ENCODE measurements at regions not wholly inside any gene's neighbourhood (a gene's known extent, or its start where the extent isn't known, plus 50 kb on each side); places are given as distances from the start of the nearest gene placed in this dataset.
A peak's percentile ranks its signal among the peaks of the same experiment; 100 is the strongest.

GRCh38 chr12:14249368-14249767 is 116.1 kb upstream of the ATF7IP start (continued):
- no peak for TF ChIP-seq CBFB (CRISPR knock-in tag; IDR thresholded peaks at IDR 0.05)
- TF ChIP-seq PTBP1 (IDR thresholded peaks at IDR 0.05; ENCODE audit: low read depth, low read length, poor library complexity, severe bottlenecking), result no peak
- peak; percentile 54; the same call in 1 of the 2 replicates for TF ChIP-seq ARID5B (CRISPR knock-in tag; IDR thresholded peaks at IDR 0.05)
- TF ChIP-seq DBP (CRISPR knock-in tag; IDR thresholded peaks at IDR 0.05; ENCODE audit: not compliant biosample characterization), result no peak
- TF ChIP-seq ATF6 (CRISPR knock-in tag; conservative IDR thresholded peaks at IDR 0.05), result no peak
- TF ChIP-seq RFXANK (CRISPR knock-in tag; IDR thresholded peaks at IDR 0.05), result no peak
- TF ChIP-seq ZNF574 (CRISPR knock-in tag; IDR thresholded peaks at IDR 0.05), result no peak
- TF ChIP-seq MTF1 (CRISPR knock-in tag; IDR thresholded peaks at IDR 0.05), result no peak
- no peak for TF ChIP-seq ZNF850 (CRISPR knock-in tag; conservative IDR thresholded peaks at IDR 0.05)
- TF ChIP-seq NR2F6 (IDR thresholded peaks at IDR 0.05), result no peak
- peak; percentile 18; the same call in 1 of the 2 replicates for TF ChIP-seq NR2F6 (CRISPR knock-in tag; IDR thresholded peaks at IDR 0.05)
- TF ChIP-seq HDAC1 (CRISPR knock-in tag; IDR thresholded peaks at IDR 0.05), result no peak
- TF ChIP-seq ZNF280D (CRISPR knock-in tag; IDR thresholded peaks at IDR 0.05), result no peak
- no peak for TF ChIP-seq MBD4 (IDR thresholded peaks at IDR 0.05; ENCODE audit: borderline replicate concordance, low read length)
- TF ChIP-seq CENPT (CRISPR knock-in tag; IDR thresholded peaks at IDR 0.05; ENCODE audit: low read depth), result no peak
- no peak for TF ChIP-seq ZNF883 (CRISPR knock-in tag; IDR thresholded peaks at IDR 0.05; ENCODE audit: not compliant biosample characterization)
- TF ChIP-seq ZNF33B (CRISPR knock-in tag; IDR thresholded peaks at IDR 0.05), result no peak
- no peak for TF ChIP-seq ZNF547 (CRISPR knock-in tag; IDR thresholded peaks at IDR 0.05)
- TF ChIP-seq CREM (IDR thresholded peaks at IDR 0.05), result no peak
- TF ChIP-seq CREM (CRISPR knock-in tag; IDR thresholded peaks at IDR 0.05), result no peak

Data from HepG2 (cell line).